SK-N-SH (cell line): ENCODE measurements at regions not wholly inside any gene's neighbourhood (a gene's known extent, or its start where the extent isn't known, plus 50 kb on each side); places are given as distances from the start of the nearest gene placed in this dataset.
A peak's percentile ranks its signal among the peaks of the same experiment; 100 is the strongest.

Source experiments
- CTCF ChIA-PET: fragments of 300-600, 350-600 bp; formaldehyde crosslinking; extraction: SDS; loops from one replicate; lab custom pipeline; 2021; lab: Yijun Ruan, JAX
- POLR2A ChIA-PET: fragments of 350-600 bp; sonication (Branson Sonifier 250); formaldehyde crosslinking; extraction: SDS; loops from one replicate; lab custom pipeline; 2020; ENCODE audit warnings: antibody characterized with exemption, inconsistent platforms; lab: Yijun Ruan, JAX
- DNase-seq: peaks from one replicate; pipeline ENCODE4 v3.0.0; 2012
- H2AFZ ChIP-seq: fragments of 200-600 bp; sonication (generic); 2 replicates; pipeline ENCODE4 v1.8.1; 2016; ENCODE audit warnings: antibody characterized with exemption, mild to moderate bottlenecking, low read depth
- H3F3A ChIP-seq: fragments of 200-600 bp; sonication (generic); replicated peaks from 2 replicates; pipeline ENCODE3; 2016; ENCODE audit warnings: antibody characterized with exemption, mild to moderate bottlenecking; ENCODE audit not compliant: insufficient read depth
- H3K27ac ChIP-seq, 2 experiments: fragments of 200-500 bp in 1 of 2; fragments of 200-600 bp in 1 of 2; sonication (Bioruptor generic) in 1 of 2; sonication (generic), shearing (Covaris generic) in 1 of 2; 2 replicates each; pipeline versions ENCODE4 v1.5.1 to v1.6.1; 2014 to 2016; ENCODE audit warnings: low read depth in 2 of 2, inconsistent platforms in 1 of 2, low read length in 1 of 2, mild to moderate bottlenecking in 1 of 2, mixed read lengths in 1 of 2
- H3K27me3 ChIP-seq: fragments of 200-600 bp; sonication (generic), shearing (Covaris generic); 2 replicates; pipeline ENCODE4 v1.6.1; 2016; ENCODE audit warnings: mixed run types; ENCODE audit not compliant: insufficient read depth
- H3K36me3 ChIP-seq, 2 experiments: fragments of 200-500 bp in 1 of 2; fragments of 200-600 bp in 1 of 2; sonication (Bioruptor generic) in 1 of 2; sonication (generic) in 1 of 2; replicated peaks in 1 of 2; 2 replicates each; pipeline versions ENCODE3 to v1.5.1; 2014 to 2016; ENCODE audit warnings: low read length in 1 of 2, mild to moderate bottlenecking in 1 of 2; ENCODE audit not compliant: insufficient read depth in 2 of 2, control insufficient read depth in 1 of 2
- H3K4me1 ChIP-seq, 2 experiments: fragments of 200-500 bp in 1 of 2; fragments of 200-600 bp in 1 of 2; sonication (Bioruptor generic) in 1 of 2; sonication (generic), shearing (Covaris generic) in 1 of 2; 2 replicates each; pipeline versions ENCODE4 v1.5.1 to v1.6.1; 2014 to 2016; ENCODE audit warnings: low read depth in 1 of 2, low read length in 1 of 2, mixed run types in 1 of 2; ENCODE audit not compliant: insufficient read depth in 2 of 2, control insufficient read depth in 1 of 2
- H3K4me2 ChIP-seq: fragments of 200-600 bp; sonication (generic), shearing (Covaris generic); 2 replicates; pipeline ENCODE4 v1.6.1; 2017; ENCODE audit warnings: mixed run types
- H3K4me3 ChIP-seq, 2 experiments: fragments of 200-500 bp in 1 of 2; fragments of 200-600 bp in 1 of 2; sonication (Bioruptor generic) in 1 of 2; sonication (generic), shearing (Covaris generic) in 1 of 2; 2 replicates each; pipeline versions ENCODE4 v1.5.1 to v1.8.1; 2014 to 2016; ENCODE audit warnings: low read depth in 2 of 2, inconsistent platforms in 1 of 2, low read length in 1 of 2, mild to moderate bottlenecking in 1 of 2, mixed read lengths in 1 of 2, moderate library complexity in 1 of 2
- H3K79me2 ChIP-seq: fragments of 200-600 bp; sonication (generic); 2 replicates; pipeline ENCODE4 v1.8.1; 2017; ENCODE audit warnings: mild to moderate bottlenecking; ENCODE audit not compliant: insufficient read depth
- H3K9ac ChIP-seq: fragments of 200-600 bp; sonication (generic); 2 replicates; pipeline ENCODE4 v1.6.1; 2017; ENCODE audit warnings: mixed run types
- H3K9me2 ChIP-seq: fragments of 200-600 bp; sonication (generic); 2 replicates; pipeline ENCODE4 v1.6.1; 2017; ENCODE audit warnings: mixed run types
- H3K9me3 ChIP-seq: fragments of 200-600 bp; sonication (generic); 2 replicates; pipeline ENCODE4 v1.6.1; 2017; ENCODE audit warnings: mixed run types, mild to moderate bottlenecking, moderate library complexity
- H4K20me1 ChIP-seq: fragments of 200-600 bp; sonication (generic); 2 replicates; pipeline ENCODE4 v1.6.1; 2017; ENCODE audit warnings: mild to moderate bottlenecking, mixed run types; ENCODE audit not compliant: insufficient read depth
- EZH2phosphoT487 ChIP-seq: fragments of 200-600 bp; sonication (generic); IDR thresholded peaks from 2 replicates; pipeline ENCODE4 v1.6.1; 2017; ENCODE audit warnings: low read depth, mixed run types, mild to moderate bottlenecking, antibody characterized with exemption, moderate library complexity, borderline replicate concordance
- FOSL2 ChIP-seq: IDR thresholded peaks from 2 replicates; pipeline ENCODE4 v1.4.0; 2012; ENCODE audit warnings: low read depth, mild to moderate bottlenecking, moderate library complexity, borderline replicate concordance
- MEF2A ChIP-seq: IDR thresholded peaks from 2 replicates; pipeline ENCODE4 v1.4.0; 2012; ENCODE audit warnings: low read depth, borderline replicate concordance
- POLR2AphosphoS5 ChIP-seq: IDR thresholded peaks from 2 replicates; pipeline ENCODE4 v1.6.1; 2012; ENCODE audit warnings: low read depth, low read length
- RAD21 ChIP-seq: IDR thresholded peaks from 2 replicates; pipeline ENCODE4 v1.6.1; 2012; ENCODE audit warnings: mild to moderate bottlenecking, low read length
- SMC3 ChIP-seq: IDR thresholded peaks from 2 replicates; pipeline ENCODE4 v1.6.1; 2012; ENCODE audit warnings: low read depth, low read length, improper control_type of control experiment
- TAF1 ChIP-seq: IDR thresholded peaks from 2 replicates; pipeline ENCODE4 v1.6.1; 2012; ENCODE audit warnings: low read depth, mild to moderate bottlenecking, low read length, moderate library complexity, borderline replicate concordance
- TEAD4 ChIP-seq: IDR thresholded peaks from 2 replicates; pipeline ENCODE4 v1.4.0; 2012; ENCODE audit warnings: mild to moderate bottlenecking, borderline replicate concordance; ENCODE audit not compliant: insufficient read depth
- YY1 ChIP-seq: IDR thresholded peaks from 2 replicates; pipeline ENCODE4 v1.4.0; 2012; ENCODE audit warnings: low read depth, mild to moderate bottlenecking
- WGBS: methylation state at CpG from one replicate; pipeline ENCODE4 v1.1.6; 2017; ENCODE audit warnings: low lambda C conversion rate; 5-methylcytosine and 5-hydroxymethylcytosine counted together
- TF ChIP-seq, protein P1 (sequence below): fragments of 200-600 bp; sonication (generic); IDR thresholded peaks from 2 replicates; pipeline ENCODE4 v1.6.1; 2017; ENCODE audit warnings: antibody characterized with exemption, mild to moderate bottlenecking, moderate library complexity
- TF ChIP-seq, protein P2 (sequence below): IDR thresholded peaks from 2 replicates; pipeline ENCODE4 v1.4.0; 2012; ENCODE audit warnings: low read depth
- TF ChIP-seq, protein P3 (sequence below): IDR thresholded peaks from 2 replicates; pipeline ENCODE4 v1.4.0; 2012; ENCODE audit warnings: low read depth, borderline replicate concordance
- TF ChIP-seq, protein P4 (sequence below): IDR thresholded peaks from 2 replicates; pipeline ENCODE4 v1.4.0; 2012; ENCODE audit warnings: low read depth, borderline replicate concordance
- TF ChIP-seq, protein P5 (sequence below): fragments of 150-350 bp; IDR thresholded peaks from 2 replicates; pipeline ENCODE4 v1.6.1; 2017; ENCODE audit warnings: antibody characterized with exemption, low read length, low read depth, borderline replicate concordance

DNA sequence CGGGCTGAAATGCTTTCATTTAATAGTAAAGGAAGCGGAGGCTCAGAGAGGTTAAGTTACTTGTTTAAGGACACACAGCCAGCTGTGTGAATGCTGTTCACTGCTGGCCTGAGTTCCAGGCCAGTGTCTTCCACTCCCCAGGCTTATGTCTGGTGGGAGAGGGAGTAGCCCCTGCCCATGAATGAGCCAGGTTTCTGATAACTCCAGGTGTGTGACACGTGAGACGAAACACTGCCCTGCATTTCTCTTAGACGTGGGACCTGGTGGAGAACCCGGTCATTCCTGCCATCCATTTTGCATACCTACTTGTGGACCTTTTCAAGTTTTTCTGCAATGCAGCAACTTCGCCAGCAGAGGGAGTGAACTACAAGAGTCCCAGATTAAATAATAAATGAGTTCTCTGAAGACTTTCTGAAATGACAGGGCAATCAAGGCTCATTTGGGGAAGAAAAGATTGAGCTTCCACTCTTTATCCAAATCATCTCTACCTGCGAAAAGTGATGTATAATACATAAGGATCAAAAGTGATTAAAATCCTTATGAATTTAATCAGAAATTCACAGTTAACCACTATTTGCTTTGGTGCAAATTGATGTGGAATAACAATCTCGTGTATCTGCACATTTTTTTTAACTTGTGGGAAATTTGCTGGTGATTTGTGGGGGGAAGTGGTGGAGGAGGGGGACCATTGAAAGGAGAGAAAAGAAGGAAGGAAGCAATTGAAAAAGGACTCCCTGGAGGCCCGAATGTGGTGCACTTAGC is 79.4 kb upstream of the ASB18 start:
- DNase-seq = peak; percentile 73
- Histone ChIP-seq H3K27ac (no peak overlapping the region), H3K36me3 (no peaks in the 10 kb centered on the region), H3K4me2 (no peak overlapping the region), H3K9me3 (no peaks in the 10 kb centered on the region), H3K27me3 (no peaks in the 10 kb centered on the region), H3K4me1 (no peaks in the 10 kb centered on the region), H3K9me2 (no peaks in the 10 kb centered on the region), H3F3A (no peaks in the 10 kb centered on the region), H4K20me1 (no peaks in the 10 kb centered on the region), H3K4me3 (no peak overlapping the region), H3K9ac (no peak overlapping the region), H2AFZ (no peak overlapping the region), H3K79me2 (no peaks in the 10 kb centered on the region)
- TF ChIP-seq, protein P1, sequence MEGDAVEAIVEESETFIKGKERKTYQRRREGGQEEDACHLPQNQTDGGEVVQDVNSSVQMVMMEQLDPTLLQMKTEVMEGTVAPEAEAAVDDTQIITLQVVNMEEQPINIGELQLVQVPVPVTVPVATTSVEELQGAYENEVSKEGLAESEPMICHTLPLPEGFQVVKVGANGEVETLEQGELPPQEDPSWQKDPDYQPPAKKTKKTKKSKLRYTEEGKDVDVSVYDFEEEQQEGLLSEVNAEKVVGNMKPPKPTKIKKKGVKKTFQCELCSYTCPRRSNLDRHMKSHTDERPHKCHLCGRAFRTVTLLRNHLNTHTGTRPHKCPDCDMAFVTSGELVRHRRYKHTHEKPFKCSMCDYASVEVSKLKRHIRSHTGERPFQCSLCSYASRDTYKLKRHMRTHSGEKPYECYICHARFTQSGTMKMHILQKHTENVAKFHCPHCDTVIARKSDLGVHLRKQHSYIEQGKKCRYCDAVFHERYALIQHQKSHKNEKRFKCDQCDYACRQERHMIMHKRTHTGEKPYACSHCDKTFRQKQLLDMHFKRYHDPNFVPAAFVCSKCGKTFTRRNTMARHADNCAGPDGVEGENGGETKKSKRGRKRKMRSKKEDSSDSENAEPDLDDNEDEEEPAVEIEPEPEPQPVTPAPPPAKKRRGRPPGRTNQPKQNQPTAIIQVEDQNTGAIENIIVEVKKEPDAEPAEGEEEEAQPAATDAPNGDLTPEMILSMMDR = peak; percentile 86
- TF ChIP-seq, protein P2, sequence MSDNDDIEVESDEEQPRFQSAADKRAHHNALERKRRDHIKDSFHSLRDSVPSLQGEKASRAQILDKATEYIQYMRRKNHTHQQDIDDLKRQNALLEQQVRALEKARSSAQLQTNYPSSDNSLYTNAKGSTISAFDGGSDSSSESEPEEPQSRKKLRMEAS = no peak
- TF ChIP-seq SMC3 (peak; percentile 64), EZH2phosphoT487 (no peak), RAD21 (peak; percentile 60), FOSL2 (no peak), YY1 (no peak), TAF1 (no peak)
- ChIA-PET CTCF (interaction anchor here (0.6 to 2.1 kb wide), 15 partner anchors 9 to 1228 kb away, joined by 3 to 30 read pairs (median 5); no protein-coding TSS in a partner anchor), POLR2A (no interaction called here)
- 37% methylated on average over 8 of the region's 10 CpGs for WGBS

DNA sequence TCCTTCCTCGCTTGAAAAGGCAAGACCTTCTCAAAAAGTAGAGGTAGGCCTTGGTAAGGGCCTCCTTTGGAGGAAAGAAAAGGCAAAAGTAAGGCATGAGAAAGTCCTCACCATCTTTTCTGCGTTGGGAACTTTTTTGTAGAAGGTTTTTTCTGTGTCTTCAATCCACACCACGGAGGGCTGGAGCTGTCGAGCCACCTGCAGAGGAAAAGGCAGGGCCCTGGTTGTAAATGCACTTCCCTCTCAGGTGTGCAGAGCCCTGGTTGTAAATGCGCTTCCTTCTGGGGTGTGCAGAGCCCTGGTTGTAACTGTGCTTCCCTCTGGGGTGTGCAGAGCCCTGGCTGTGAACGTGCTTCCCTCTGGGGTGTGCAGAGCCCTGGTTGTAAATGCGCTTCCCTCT is 80.2 kb upstream of the ASB18 start:
- H3K9me2 ChIP-seq = no peaks in the 10 kb centered on the region
- no peaks in the 10 kb centered on the region for H3K9me3 ChIP-seq
- H3K9ac ChIP-seq = no peak overlapping the region
- H3K4me3 ChIP-seq = no peak overlapping the region
- WGBS = 41% methylated on average over 7 of the region's 7 CpGs
- no peak overlapping the region for H2AFZ ChIP-seq
- no peaks in the 10 kb centered on the region for H4K20me1 ChIP-seq
- POLR2A ChIA-PET = no interaction called here
- H3K79me2 ChIP-seq = no peaks in the 10 kb centered on the region
- no peaks in the 10 kb centered on the region for H3F3A ChIP-seq
- no peaks in the 10 kb centered on the region for H3K36me3 ChIP-seq
- no peak for DNase-seq
- H3K4me2 ChIP-seq = no peak overlapping the region
- CTCF ChIA-PET = interaction anchor here (1.8 kb wide), 1 partner anchor 10 kb away, joined by 8 read pairs; no protein-coding TSS in a partner anchor
- H3K4me1 ChIP-seq = no peaks in the 10 kb centered on the region
- TF ChIP-seq FOSL2 = no peak
- TF ChIP-seq MEF2A = no peak
- TF ChIP-seq POLR2AphosphoS5 = no peak
- TF ChIP-seq, protein P3, sequence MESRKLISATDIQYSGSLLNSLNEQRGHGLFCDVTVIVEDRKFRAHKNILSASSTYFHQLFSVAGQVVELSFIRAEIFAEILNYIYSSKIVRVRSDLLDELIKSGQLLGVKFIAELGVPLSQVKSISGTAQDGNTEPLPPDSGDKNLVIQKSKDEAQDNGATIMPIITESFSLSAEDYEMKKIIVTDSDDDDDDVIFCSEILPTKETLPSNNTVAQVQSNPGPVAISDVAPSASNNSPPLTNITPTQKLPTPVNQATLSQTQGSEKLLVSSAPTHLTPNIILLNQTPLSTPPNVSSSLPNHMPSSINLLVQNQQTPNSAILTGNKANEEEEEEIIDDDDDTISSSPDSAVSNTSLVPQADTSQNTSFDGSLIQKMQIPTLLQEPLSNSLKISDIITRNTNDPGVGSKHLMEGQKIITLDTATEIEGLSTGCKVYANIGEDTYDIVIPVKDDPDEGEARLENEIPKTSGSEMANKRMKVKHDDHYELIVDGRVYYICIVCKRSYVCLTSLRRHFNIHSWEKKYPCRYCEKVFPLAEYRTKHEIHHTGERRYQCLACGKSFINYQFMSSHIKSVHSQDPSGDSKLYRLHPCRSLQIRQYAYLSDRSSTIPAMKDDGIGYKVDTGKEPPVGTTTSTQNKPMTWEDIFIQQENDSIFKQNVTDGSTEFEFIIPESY = no peak
- TF ChIP-seq TEAD4 = no peak
- TF ChIP-seq, protein P4, sequence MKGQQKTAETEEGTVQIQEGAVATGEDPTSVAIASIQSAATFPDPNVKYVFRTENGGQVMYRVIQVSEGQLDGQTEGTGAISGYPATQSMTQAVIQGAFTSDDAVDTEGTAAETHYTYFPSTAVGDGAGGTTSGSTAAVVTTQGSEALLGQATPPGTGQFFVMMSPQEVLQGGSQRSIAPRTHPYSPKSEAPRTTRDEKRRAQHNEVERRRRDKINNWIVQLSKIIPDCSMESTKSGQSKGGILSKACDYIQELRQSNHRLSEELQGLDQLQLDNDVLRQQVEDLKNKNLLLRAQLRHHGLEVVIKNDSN = no peak
- TF ChIP-seq, protein P5, sequence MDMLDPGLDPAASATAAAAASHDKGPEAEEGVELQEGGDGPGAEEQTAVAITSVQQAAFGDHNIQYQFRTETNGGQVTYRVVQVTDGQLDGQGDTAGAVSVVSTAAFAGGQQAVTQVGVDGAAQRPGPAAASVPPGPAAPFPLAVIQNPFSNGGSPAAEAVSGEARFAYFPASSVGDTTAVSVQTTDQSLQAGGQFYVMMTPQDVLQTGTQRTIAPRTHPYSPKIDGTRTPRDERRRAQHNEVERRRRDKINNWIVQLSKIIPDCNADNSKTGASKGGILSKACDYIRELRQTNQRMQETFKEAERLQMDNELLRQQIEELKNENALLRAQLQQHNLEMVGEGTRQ = no peak
- H3K27ac ChIP-seq = no peak overlapping the region
- H3K27me3 ChIP-seq = no peaks in the 10 kb centered on the region
